ENCODE measurements at regions not wholly inside any gene's neighbourhood (a gene's known extent, or its start where the extent isn't known, plus 50 kb on each side); places are given as distances from the start of the nearest gene placed in this dataset.

GRCh38 chr1:71232786-71233185, 152.0 kb upstream of the ZRANB2 start:
- Histone ChIP-seq H3K4me3 (no peak overlapping the region), H3K36me3 (no peaks in the 10 kb centered on the region), H3K9me3 (no peaks in the 10 kb centered on the region), H3K4me1 (replicated peaks) (no peaks in the 10 kb centered on the region), H3K27me3 (replicated peaks; ENCODE audit: insufficient read depth) (no peaks in the 10 kb centered on the region), H3K27ac (no peak overlapping the region)
- TF ChIP-seq CTCF (IDR thresholded peaks at IDR 0.05) (no peak), POLR2A (IDR thresholded peaks at IDR 0.05) (no peak), POLR2AphosphoS5 (IDR thresholded peaks at IDR 0.05) (no peak)
- 92% methylated on average over 5 of the region's 5 CpGs for WGBS
- DNase-seq (ENCODE audit: low spot score), result no peak
- intact Hi-C loops (cut with DNase I), result no loop called here

GRCh38 chr1:71232166-71232763, 151.4 kb upstream of the ZRANB2 start:
- WGBS, result 78% methylated on average over 12 of the region's 12 CpGs
- Histone ChIP-seq H3K9me3 (no peaks in the 10 kb centered on the region), H3K4me1 (replicated peaks) (no peaks in the 10 kb centered on the region), H3K36me3 (no peaks in the 10 kb centered on the region), H3K27ac (no peak overlapping the region), H3K27me3 (replicated peaks; ENCODE audit: insufficient read depth) (no peaks in the 10 kb centered on the region), H3K4me3 (no peak overlapping the region)
- no peak for TF ChIP-seq CTCF (IDR thresholded peaks at IDR 0.05)
- no peak for TF ChIP-seq POLR2A (IDR thresholded peaks at IDR 0.05)
- TF ChIP-seq POLR2AphosphoS5 (IDR thresholded peaks at IDR 0.05), result no peak
- intact Hi-C loops (cut with DNase I), result no loop called here
- no peak for DNase-seq (ENCODE audit: low spot score)

- TF ChIP-seq CTCF (IDR thresholded peaks at IDR 0.05), result no peak
- TF ChIP-seq POLR2A (IDR thresholded peaks at IDR 0.05), result no peak
- no peak for TF ChIP-seq POLR2AphosphoS5 (IDR thresholded peaks at IDR 0.05)
- intact Hi-C loops (cut with DNase I), result no loop called here
- DNase-seq (ENCODE audit: low spot score), result no peak
- H3K27me3 ChIP-seq (replicated peaks; ENCODE audit: insufficient read depth), result no peaks in the 10 kb centered on the region
- no peaks in the 10 kb centered on the region for H3K9me3 ChIP-seq
- H3K4me3 ChIP-seq, result no peak overlapping the region
- no peak overlapping the region for H3K27ac ChIP-seq
- H3K4me1 ChIP-seq (replicated peaks), result no peaks in the 10 kb centered on the region
- 53% methylated on average over 1 of the region's 1 CpG for WGBS
- no peaks in the 10 kb centered on the region for H3K36me3 ChIP-seq
These were observed 150.9 kb upstream of the ZRANB2 start for GRCh38 chr1:71231751-71232150.

DNA sequence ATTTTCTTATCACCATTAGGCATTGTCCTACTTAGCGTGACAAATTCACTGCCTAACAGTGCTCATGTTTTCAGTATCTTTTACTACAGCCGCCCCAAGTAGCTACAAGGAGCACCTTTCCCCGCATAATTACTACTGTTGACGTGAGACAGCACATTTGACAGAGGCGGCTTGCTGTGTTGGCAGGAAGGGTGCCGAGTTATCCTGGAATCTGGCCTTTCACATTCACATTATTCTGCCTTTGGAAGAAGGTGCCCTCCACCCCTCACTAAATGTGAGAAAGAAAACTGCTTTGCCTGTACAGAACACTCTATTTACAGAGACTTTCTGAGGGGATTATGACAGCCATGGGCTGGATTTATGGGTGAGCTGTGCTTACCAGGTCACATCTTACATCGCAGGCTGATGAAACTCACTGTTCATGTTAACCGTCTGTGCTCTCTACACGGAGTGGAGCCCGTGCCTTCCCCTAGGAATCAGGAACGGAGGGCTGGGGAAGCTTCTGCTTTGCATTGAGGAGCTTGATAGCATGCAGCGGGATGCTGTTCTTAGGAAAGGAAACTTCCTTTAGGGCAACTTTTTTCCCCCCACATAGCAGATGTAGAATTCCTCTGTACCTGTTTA, 148.0 kb upstream of the ZRANB2 start:
- WGBS, result 39% methylated on average over 12 of the region's 12 CpGs
- no peaks in the 10 kb centered on the region for H3K9me3 ChIP-seq
- H3K27me3 ChIP-seq (replicated peaks; ENCODE audit: insufficient read depth), result no peaks in the 10 kb centered on the region
- intact Hi-C loops (cut with DNase I), result no loop called here
- H3K4me1 ChIP-seq (replicated peaks), result no peaks in the 10 kb centered on the region
- no peaks in the 10 kb centered on the region for H3K36me3 ChIP-seq
- no peak for TF ChIP-seq POLR2AphosphoS5 (IDR thresholded peaks at IDR 0.05)
- TF ChIP-seq POLR2A (IDR thresholded peaks at IDR 0.05), result no peak
- DNase-seq (ENCODE audit: low spot score), result no peak
- no peak overlapping the region for H3K4me3 ChIP-seq
- no peak overlapping the region for H3K27ac ChIP-seq

- intact Hi-C loops (cut with DNase I), result no loop called here
- H3K9me3 ChIP-seq, result no peaks in the 10 kb centered on the region
- no peaks in the 10 kb centered on the region for H3K36me3 ChIP-seq
- 86% methylated on average over 4 of the region's 4 CpGs for WGBS
- no peak for DNase-seq (ENCODE audit: low spot score)
- H3K4me3 ChIP-seq, result no peak overlapping the region
- no peak overlapping the region for H3K27ac ChIP-seq
- H3K27me3 ChIP-seq (replicated peaks; ENCODE audit: insufficient read depth), result no peaks in the 10 kb centered on the region
- TF ChIP-seq POLR2A (IDR thresholded peaks at IDR 0.05) (no peak), CTCF (IDR thresholded peaks at IDR 0.05) (no peak), POLR2AphosphoS5 (IDR thresholded peaks at IDR 0.05) (no peak)
- H3K4me1 ChIP-seq (replicated peaks), result no peaks in the 10 kb centered on the region
These were observed 147.4 kb upstream of the ZRANB2 start for GRCh38 chr1:71228241-71228640.
